ENCODE measurements at regions not wholly inside any gene's neighbourhood (a gene's known extent, or its start where the extent isn't known, plus 50 kb on each side); places are given as distances from the start of the nearest gene placed in this dataset.
A peak's percentile ranks its signal among the peaks of the same experiment; 100 is the strongest.
"Not testable (repeated sequence)": the region's sequence is repeated elsewhere in the genome, so short reads cannot be mapped to it uniquely, and the experiment has no call there.

GRCh38 chr13:50139435-50139934, 124.2 kb downstream of the KCNRG start:
- peak; percentile 95 for TF ChIP-seq ZNF121 (tag by site-specific recombination; IDR thresholded peaks at IDR 0.05)
- TF ChIP-seq ZNF214 (tag by site-specific recombination; IDR thresholded peaks at IDR 0.05; ENCODE audit: borderline replicate concordance) = peak; percentile 72; the same call in 1 of the 2 replicates
- H3K36me3 ChIP-seq (ENCODE audit: control insufficient read depth in 2 of 2, insufficient read depth in 1 of 2, low read length in 2 of 2); POLR2A ChIA-PET; H3K4me1 ChIP-seq (ENCODE audit: control insufficient read depth, insufficient read depth, low read length); H3K9me3 ChIP-seq (ENCODE audit: control insufficient read depth, insufficient read depth, low read depth, low read length); CTCF ChIA-PET; H3K4me3 ChIP-seq (ENCODE audit: low read depth, low read length); H3K27ac ChIP-seq (ENCODE audit: extremely low read depth, low read depth, low read length): not testable (repeated sequence)

GRCh38 chr13:50140153-50140552, 124.9 kb downstream of the KCNRG start:
- H3K4me1 ChIP-seq (ENCODE audit: control insufficient read depth, insufficient read depth, low read length) = no peaks in the 10 kb centered on the region
- no peaks in the 10 kb centered on the region for H3K9me3 ChIP-seq (ENCODE audit: control insufficient read depth, insufficient read depth, low read depth, low read length)
- no peak overlapping the region for H3K4me3 ChIP-seq (ENCODE audit: low read depth, low read length)
- POLR2A ChIA-PET = no interaction called here
- CTCF ChIA-PET = no interaction called here
- TF ChIP-seq KLF16 (tag by site-specific recombination; IDR thresholded peaks at IDR 0.05) (no peak), ZNF335 (tag by site-specific recombination; conservative IDR thresholded peaks at IDR 0.05) (peak; percentile 34; the same call in 1 of the 2 replicates)
- no peaks in the 10 kb centered on the region for H3K36me3 ChIP-seq (ENCODE audit: control insufficient read depth in 2 of 2, insufficient read depth in 1 of 2, low read length in 2 of 2)
- H3K27ac ChIP-seq (ENCODE audit: extremely low read depth, low read depth, low read length) = no peak overlapping the region

- ChIA-PET CTCF (interaction anchor here (0.7 kb wide), 2 partner anchors 57 to 1261 kb away, joined by 3 read pairs; no protein-coding TSS in a partner anchor), POLR2A (no interaction called here)
- Histone ChIP-seq H3K9me3 (ENCODE audit: control insufficient read depth, insufficient read depth, low read depth, low read length) (no peaks in the 10 kb centered on the region), H3K4me1 (ENCODE audit: control insufficient read depth, insufficient read depth, low read length) (no peaks in the 10 kb centered on the region), H3K27ac (ENCODE audit: extremely low read depth, low read depth, low read length) (no peak overlapping the region), H3K36me3 (ENCODE audit: control insufficient read depth in 2 of 2, insufficient read depth in 1 of 2, low read length in 2 of 2) (no peaks in the 10 kb centered on the region), H3K4me3 (ENCODE audit: low read depth, low read length) (no peak overlapping the region)
- TF ChIP-seq ZNF26 (tag by site-specific recombination; IDR thresholded peaks at IDR 0.05) (no peak), ZFP69B (tag by site-specific recombination; IDR thresholded peaks at IDR 0.05) (0 out of 2 replicates have a peak, but pooled peaks have one; percentile 40)
Observed at GRCh38 chr13:50140581-50141374, 125.5 kb downstream of the KCNRG start.

GRCh38 chr13:50141375-50141975, 126.2 kb downstream of the KCNRG start:
- H3K36me3 ChIP-seq (ENCODE audit: control insufficient read depth in 2 of 2, insufficient read depth in 1 of 2, low read length in 2 of 2) = no peaks in the 10 kb centered on the region
- H3K9me3 ChIP-seq (ENCODE audit: control insufficient read depth, insufficient read depth, low read depth, low read length) = no peaks in the 10 kb centered on the region
- no peaks in the 10 kb centered on the region for H3K4me1 ChIP-seq (ENCODE audit: control insufficient read depth, insufficient read depth, low read length)
- H3K4me3 ChIP-seq (ENCODE audit: low read depth, low read length) = no peak overlapping the region
- CTCF ChIA-PET = interaction anchor here (0.7 kb wide), 1 partner anchor 1262 kb away, joined by 3 read pairs; no protein-coding TSS in a partner anchor
- H3K27ac ChIP-seq (ENCODE audit: extremely low read depth, low read depth, low read length) = no peak overlapping the region
- POLR2A ChIA-PET = no interaction called here
- TF ChIP-seq ZSCAN4 (tag by site-specific recombination; IDR thresholded peaks at IDR 0.05) (no peak), KLF7 (tag by site-specific recombination; IDR thresholded peaks at IDR 0.05; ENCODE audit: borderline replicate concordance) (no peak), ZNF19 (tag by site-specific recombination; IDR thresholded peaks at IDR 0.05; ENCODE audit: low read depth) (no peak), ZNF174 (tag by site-specific recombination; IDR thresholded peaks at IDR 0.05) (no peak), ZNF610 (tag by site-specific recombination; IDR thresholded peaks at IDR 0.05; ENCODE audit: borderline replicate concordance) (no peak), ZNF501 (tag by site-specific recombination; IDR thresholded peaks at IDR 0.05) (no peak), ZNF521 (tag by site-specific recombination; IDR thresholded peaks at IDR 0.05) (no peak), ZNF747 (tag by site-specific recombination; IDR thresholded peaks at IDR 0.05) (no peak), GLIS1 (tag by site-specific recombination; IDR thresholded peaks at IDR 0.05) (no peak), ZNF169 (tag by site-specific recombination; IDR thresholded peaks at IDR 0.05) (no peak), EGR2 (tag by site-specific recombination; IDR thresholded peaks at IDR 0.05; ENCODE audit: low read depth) (no peak), MZF1 (tag by site-specific recombination; IDR thresholded peaks at IDR 0.05; ENCODE audit: borderline replicate concordance) (no peak), ZNF518A (tag by site-specific recombination; conservative IDR thresholded peaks at IDR 0.05; ENCODE audit: low read depth) (no peak)

Data from HEK293 (cell line).